Ascending aorta (tissue), 2 donors: ENCODE measurements at regions not wholly inside any gene's neighbourhood (a gene's known extent, or its start where the extent isn't known, plus 50 kb on each side); places are given as distances from the start of the nearest gene placed in this dataset.
"Not testable (repeated sequence)": the region's sequence is repeated elsewhere in the genome, so short reads cannot be mapped to it uniquely, and the experiment has no call there.

Source experiments
- DNase-seq, 2 donors: peaks; one replicate each; pipeline ENCODE4 v3.0.0-alpha.2; 2019; ENCODE audit warnings: low spot score in 2 of 2
- H3K27ac ChIP-seq, 2 donors: fragments of 200-600 bp; sonication (generic); one replicate each; pipeline ENCODE4 v1.5.1; 2016 to 2017; ENCODE audit warnings: mild to moderate bottlenecking in 1 of 2
- H3K27me3 ChIP-seq: fragments of 200-600 bp; sonication (generic); one replicate; pipeline ENCODE4 v1.5.1; 2017
- H3K36me3 ChIP-seq, 2 donors: fragments of 200-600 bp; sonication (generic); one replicate each; pipeline ENCODE4 v1.5.1; 2016
- H3K4me1 ChIP-seq, 2 donors: fragments of 200-600 bp; sonication (generic); one replicate each; pipeline ENCODE4 v1.5.1; 2016 to 2017; ENCODE audit warnings: mild to moderate bottlenecking in 1 of 2
- H3K4me3 ChIP-seq, 2 donors: fragments of 200-600 bp; sonication (generic); one replicate each; pipeline ENCODE4 v1.5.1; 2016 to 2017; ENCODE audit warnings: mild to moderate bottlenecking in 1 of 2
- H3K9me3 ChIP-seq, 2 donors: fragments of 200-600 bp; sonication (generic); one replicate each; pipeline ENCODE4 v1.5.1; 2016
- intact Hi-C: fragments of 100-400 bp; cut with DNase I; formaldehyde crosslinking; loops from one replicate; pipeline ENCODE4 v1.15.1; 2023
- TF ChIP-seq, protein P1 (sequence below), 3 experiments: fragments of 200-600 bp in 2 of 3; fragments of 450-650 bp in 1 of 3; sonication (generic) in 2 of 3; IDR thresholded peaks; one replicate each; pipeline ENCODE4 v1.5.1; 2016 to 2019; ENCODE audit warnings: antibody characterized with exemption in 3 of 3, mild to moderate bottlenecking in 1 of 3, moderate library complexity in 1 of 3

GRCh38 chr17:22217135-22217534 lies 524.8 kb downstream of the KCNJ18 start:
- Histone ChIP-seq H3K4me3 (no peak overlapping the region), H3K27ac (no peak overlapping the region), H3K4me1 (no peaks in the 10 kb centered on the region), H3K9me3 (no peaks in the 10 kb centered on the region), H3K27me3 (no peaks in the 10 kb centered on the region), H3K36me3 (no peaks in the 10 kb centered on the region)
- TF ChIP-seq, protein P1, sequence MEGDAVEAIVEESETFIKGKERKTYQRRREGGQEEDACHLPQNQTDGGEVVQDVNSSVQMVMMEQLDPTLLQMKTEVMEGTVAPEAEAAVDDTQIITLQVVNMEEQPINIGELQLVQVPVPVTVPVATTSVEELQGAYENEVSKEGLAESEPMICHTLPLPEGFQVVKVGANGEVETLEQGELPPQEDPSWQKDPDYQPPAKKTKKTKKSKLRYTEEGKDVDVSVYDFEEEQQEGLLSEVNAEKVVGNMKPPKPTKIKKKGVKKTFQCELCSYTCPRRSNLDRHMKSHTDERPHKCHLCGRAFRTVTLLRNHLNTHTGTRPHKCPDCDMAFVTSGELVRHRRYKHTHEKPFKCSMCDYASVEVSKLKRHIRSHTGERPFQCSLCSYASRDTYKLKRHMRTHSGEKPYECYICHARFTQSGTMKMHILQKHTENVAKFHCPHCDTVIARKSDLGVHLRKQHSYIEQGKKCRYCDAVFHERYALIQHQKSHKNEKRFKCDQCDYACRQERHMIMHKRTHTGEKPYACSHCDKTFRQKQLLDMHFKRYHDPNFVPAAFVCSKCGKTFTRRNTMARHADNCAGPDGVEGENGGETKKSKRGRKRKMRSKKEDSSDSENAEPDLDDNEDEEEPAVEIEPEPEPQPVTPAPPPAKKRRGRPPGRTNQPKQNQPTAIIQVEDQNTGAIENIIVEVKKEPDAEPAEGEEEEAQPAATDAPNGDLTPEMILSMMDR (IDR thresholded peaks at IDR 0.05), result no peak
- intact Hi-C loops, result no loop called here
- no peak for DNase-seq

GRCh38 chr17:22221344-22221743 lies 529.0 kb downstream of the KCNJ18 start:
- TF ChIP-seq, protein P1 (IDR thresholded peaks at IDR 0.05), result no peak
- intact Hi-C loops, result no loop called here
- H3K4me1 ChIP-seq, result no peaks in the 10 kb centered on the region
- no peak overlapping the region for H3K4me3 ChIP-seq
- H3K36me3 ChIP-seq, result no peaks in the 10 kb centered on the region
- H3K27ac ChIP-seq, result no peak overlapping the region
- no peaks in the 10 kb centered on the region for H3K9me3 ChIP-seq
- no peak for DNase-seq
- no peaks in the 10 kb centered on the region for H3K27me3 ChIP-seq

DNA sequence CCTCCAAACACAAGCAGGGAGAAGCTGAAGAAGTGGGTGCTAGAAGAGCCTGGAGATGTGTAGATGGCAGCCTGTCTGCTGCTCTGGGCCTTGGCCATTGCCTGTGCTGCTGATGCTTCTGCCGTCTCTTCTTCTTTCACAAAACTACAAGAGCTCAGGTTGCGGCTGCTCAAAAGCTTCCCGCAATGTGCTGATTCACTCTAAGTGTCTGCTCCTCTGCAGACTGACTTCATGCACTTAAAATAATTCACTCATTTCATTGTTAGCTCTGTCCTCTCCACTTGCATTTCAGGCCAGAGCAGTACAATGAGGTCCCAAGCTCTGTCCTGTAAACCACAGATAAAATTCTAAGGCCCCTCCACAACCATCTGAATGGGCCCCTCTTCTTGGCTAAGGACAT lies 534.2 kb downstream of the KCNJ18 start:
- H3K27me3 ChIP-seq, H3K27ac ChIP-seq, DNase-seq, H3K4me1 ChIP-seq, H3K4me3 ChIP-seq, H3K36me3 ChIP-seq, intact Hi-C loops, H3K9me3 ChIP-seq: not testable (repeated sequence)

DNA sequence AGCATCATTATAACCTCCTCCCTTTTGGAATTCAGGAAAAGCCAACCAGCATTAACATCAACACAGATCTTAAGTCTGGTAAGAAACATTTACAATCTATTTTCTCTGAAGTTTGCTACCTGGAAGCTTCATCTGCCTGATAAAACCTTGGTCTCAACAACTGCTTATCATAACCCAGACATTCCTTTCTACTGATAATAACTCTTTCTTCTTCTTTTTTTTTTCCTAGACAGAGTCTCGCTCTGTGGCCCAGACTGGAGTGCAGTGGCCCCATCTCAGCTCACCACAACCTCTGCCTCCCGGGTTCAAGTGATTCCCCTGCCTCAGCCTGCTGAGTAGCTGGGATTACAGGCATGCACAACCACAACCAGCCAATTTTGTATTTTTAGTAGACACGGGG lies 534.6 kb downstream of the KCNJ18 start:
- DNase-seq, H3K36me3 ChIP-seq, H3K4me3 ChIP-seq, H3K4me1 ChIP-seq, H3K27ac ChIP-seq, intact Hi-C loops, H3K27me3 ChIP-seq, H3K9me3 ChIP-seq: not testable (repeated sequence)

GRCh38 chr17:22227699-22228553 lies 535.6 kb downstream of the KCNJ18 start:
- intact Hi-C loops, DNase-seq, H3K27ac ChIP-seq: not testable (repeated sequence)

DNA sequence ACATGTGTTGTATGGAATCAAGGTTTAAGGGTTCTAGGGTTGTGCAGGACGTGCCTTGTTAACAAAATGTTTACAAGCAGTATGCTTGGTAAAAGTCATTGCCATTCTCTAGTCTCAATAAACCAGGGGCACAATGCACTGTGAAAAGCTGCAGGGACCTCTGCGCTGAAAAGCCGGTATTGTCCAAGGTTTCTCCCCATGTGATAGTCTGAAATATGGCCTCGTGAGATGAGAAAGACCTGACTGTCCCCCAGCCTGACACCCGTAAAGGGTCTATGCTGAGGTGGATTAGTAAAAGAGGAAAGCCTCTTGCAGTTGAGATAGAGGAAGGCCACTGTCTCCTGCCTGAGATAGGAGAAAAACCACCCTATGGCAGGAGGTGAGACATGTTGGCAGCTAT lies 537.5 kb downstream of the KCNJ18 start:
- H3K27me3 ChIP-seq, H3K36me3 ChIP-seq, H3K4me1 ChIP-seq, intact Hi-C loops, H3K4me3 ChIP-seq, H3K27ac ChIP-seq, DNase-seq, H3K9me3 ChIP-seq: not testable (repeated sequence)

More at GRCh38 chr17:22227699-22228553, 535.6 kb downstream of the KCNJ18 start:
- not testable (repeated sequence) for H3K36me3 ChIP-seq, H3K27me3 ChIP-seq, H3K4me1 ChIP-seq, H3K9me3 ChIP-seq, H3K4me3 ChIP-seq

DNA sequence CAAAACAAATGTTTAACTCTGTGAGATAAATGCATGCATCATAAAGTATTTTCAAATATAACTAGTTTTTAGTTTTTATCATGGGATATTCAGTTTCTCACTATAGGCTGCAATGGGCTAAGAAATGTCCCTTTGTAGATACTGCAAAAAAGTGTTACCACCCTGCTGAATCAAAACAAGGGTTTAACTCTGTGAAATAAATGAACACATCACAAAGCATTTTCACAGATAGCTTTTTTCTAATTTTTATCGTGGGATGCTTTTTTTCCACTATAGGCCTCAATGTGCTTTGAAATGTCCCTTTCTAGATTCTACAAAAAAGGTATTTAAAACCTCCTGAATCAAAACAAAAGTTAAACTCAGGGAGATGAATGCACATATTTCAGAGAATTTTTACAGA lies 541.1 kb downstream of the KCNJ18 start:
- Histone ChIP-seq H3K27ac (no peak overlapping the region), H3K27me3 (no peaks in the 10 kb centered on the region), H3K4me1 (no peaks in the 10 kb centered on the region), H3K36me3 (no peaks in the 10 kb centered on the region), H3K4me3 (no peak overlapping the region), H3K9me3 (no peaks in the 10 kb centered on the region)
- intact Hi-C loops, result no loop called here
- DNase-seq, result no peak
- TF ChIP-seq, protein P1 (IDR thresholded peaks at IDR 0.05), result no peak

GRCh38 chr17:22242472-22242871 lies 550.1 kb downstream of the KCNJ18 start:
- H3K9me3 ChIP-seq, result no peaks in the 10 kb centered on the region
- TF ChIP-seq, protein P1 (IDR thresholded peaks at IDR 0.05), result no peak
- no peaks in the 10 kb centered on the region for H3K36me3 ChIP-seq
- no peak overlapping the region for H3K27ac ChIP-seq
- no peak overlapping the region for H3K4me3 ChIP-seq
- no peaks in the 10 kb centered on the region for H3K4me1 ChIP-seq
- no peaks in the 10 kb centered on the region for H3K27me3 ChIP-seq
- intact Hi-C loops, result no loop called here
- no peak for DNase-seq
